HEK293 (cell line): ENCODE measurements at regions not wholly inside any gene's neighbourhood (a gene's known extent, or its start where the extent isn't known, plus 50 kb on each side); places are given as distances from the start of the nearest gene placed in this dataset.

Source experiments
- PRDM10 ChIP-seq: fragments of 450-650 bp; formaldehyde crosslinking; IDR thresholded peaks from 2 replicates; pipeline ENCODE4 v1.5.1; 2016; ENCODE audit warnings: missing biosample characterization, missing genetic modification characterization
- REST ChIP-seq: fragments of 450-650 bp; formaldehyde crosslinking; IDR thresholded peaks from 2 replicates; pipeline ENCODE4 v1.5.1; 2016; ENCODE audit warnings: missing biosample characterization, missing genetic modification characterization
- SALL2 ChIP-seq: fragments of 450-650 bp; formaldehyde crosslinking; IDR thresholded peaks from 2 replicates; pipeline ENCODE4 v1.5.0; 2017; ENCODE audit warnings: missing biosample characterization, mild to moderate bottlenecking, missing genetic modification characterization, borderline replicate concordance
- YY1 ChIP-seq: fragments of 450-650 bp; formaldehyde crosslinking; IDR thresholded peaks from 2 replicates; pipeline ENCODE4 v1.5.1; 2018; ENCODE audit warnings: missing biosample characterization, missing genetic modification characterization
- ZBTB7A ChIP-seq: fragments of 450-650 bp; formaldehyde crosslinking; IDR thresholded peaks from 2 replicates; pipeline ENCODE4 v1.5.1; 2016; ENCODE audit warnings: low read depth, missing biosample characterization, missing genetic modification characterization
- ZFHX2 ChIP-seq: fragments of 450-650 bp; formaldehyde crosslinking; conservative IDR thresholded peaks from 2 replicates; pipeline ENCODE4 v1.5.1; 2016; ENCODE audit warnings: missing biosample characterization, missing genetic modification characterization
- ZNF112 ChIP-seq: fragments of 450-650 bp; formaldehyde crosslinking; IDR thresholded peaks from 2 replicates; pipeline ENCODE4 v1.5.0; 2017; ENCODE audit warnings: missing biosample characterization, missing genetic modification characterization
- ZNF121 ChIP-seq: fragments of 450-650 bp; formaldehyde crosslinking; IDR thresholded peaks from 2 replicates; pipeline ENCODE4 v1.5.1; 2016; ENCODE audit warnings: missing biosample characterization, missing genetic modification characterization
- ZNF175 ChIP-seq: fragments of 450-650 bp; formaldehyde crosslinking; IDR thresholded peaks from 2 replicates; pipeline ENCODE4 v1.5.1; 2016; ENCODE audit warnings: missing biosample characterization, missing genetic modification characterization
- ZNF24 ChIP-seq: fragments of 450-650 bp; formaldehyde crosslinking; IDR thresholded peaks from 2 replicates; pipeline ENCODE4 v1.5.1; 2016; ENCODE audit warnings: missing biosample characterization, missing genetic modification characterization
- ZNF366 ChIP-seq: fragments of 450-650 bp; formaldehyde crosslinking; conservative IDR thresholded peaks from 2 replicates; pipeline ENCODE4 v1.5.1; 2016; ENCODE audit warnings: missing biosample characterization, missing genetic modification characterization
- TF ChIP-seq, protein P1 (sequence below): fragments of 450-650 bp; formaldehyde crosslinking; IDR thresholded peaks from 2 replicates; pipeline ENCODE4 v1.5.1; 2016; ENCODE audit warnings: missing biosample characterization, missing genetic modification characterization

GRCh38 chr22:22155607-22156006, 89.0 kb upstream of the VPREB1 start:
- TF ChIP-seq, protein P1, sequence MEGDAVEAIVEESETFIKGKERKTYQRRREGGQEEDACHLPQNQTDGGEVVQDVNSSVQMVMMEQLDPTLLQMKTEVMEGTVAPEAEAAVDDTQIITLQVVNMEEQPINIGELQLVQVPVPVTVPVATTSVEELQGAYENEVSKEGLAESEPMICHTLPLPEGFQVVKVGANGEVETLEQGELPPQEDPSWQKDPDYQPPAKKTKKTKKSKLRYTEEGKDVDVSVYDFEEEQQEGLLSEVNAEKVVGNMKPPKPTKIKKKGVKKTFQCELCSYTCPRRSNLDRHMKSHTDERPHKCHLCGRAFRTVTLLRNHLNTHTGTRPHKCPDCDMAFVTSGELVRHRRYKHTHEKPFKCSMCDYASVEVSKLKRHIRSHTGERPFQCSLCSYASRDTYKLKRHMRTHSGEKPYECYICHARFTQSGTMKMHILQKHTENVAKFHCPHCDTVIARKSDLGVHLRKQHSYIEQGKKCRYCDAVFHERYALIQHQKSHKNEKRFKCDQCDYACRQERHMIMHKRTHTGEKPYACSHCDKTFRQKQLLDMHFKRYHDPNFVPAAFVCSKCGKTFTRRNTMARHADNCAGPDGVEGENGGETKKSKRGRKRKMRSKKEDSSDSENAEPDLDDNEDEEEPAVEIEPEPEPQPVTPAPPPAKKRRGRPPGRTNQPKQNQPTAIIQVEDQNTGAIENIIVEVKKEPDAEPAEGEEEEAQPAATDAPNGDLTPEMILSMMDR = no peak
- TF ChIP-seq ZNF121 (tag by site-specific recombination) (no peak), ZNF366 (no peak), YY1 (tag by site-specific recombination) (no peak), ZNF112 (no peak), PRDM10 (tag by site-specific recombination) (no peak), ZNF175 (tag by site-specific recombination) (no peak), SALL2 (tag by site-specific recombination) (no peak), REST (no peak), ZBTB7A (tag by site-specific recombination) (no peak), ZFHX2 (tag by site-specific recombination) (no peak), ZNF24 (tag by site-specific recombination) (no peak)
